ENCODE measurements at regions not wholly inside any gene's neighbourhood (a gene's known extent, or its start where the extent isn't known, plus 50 kb on each side); places are given as distances from the start of the nearest gene placed in this dataset.
A peak's percentile ranks its signal among the peaks of the same experiment; 100 is the strongest.

DNA sequence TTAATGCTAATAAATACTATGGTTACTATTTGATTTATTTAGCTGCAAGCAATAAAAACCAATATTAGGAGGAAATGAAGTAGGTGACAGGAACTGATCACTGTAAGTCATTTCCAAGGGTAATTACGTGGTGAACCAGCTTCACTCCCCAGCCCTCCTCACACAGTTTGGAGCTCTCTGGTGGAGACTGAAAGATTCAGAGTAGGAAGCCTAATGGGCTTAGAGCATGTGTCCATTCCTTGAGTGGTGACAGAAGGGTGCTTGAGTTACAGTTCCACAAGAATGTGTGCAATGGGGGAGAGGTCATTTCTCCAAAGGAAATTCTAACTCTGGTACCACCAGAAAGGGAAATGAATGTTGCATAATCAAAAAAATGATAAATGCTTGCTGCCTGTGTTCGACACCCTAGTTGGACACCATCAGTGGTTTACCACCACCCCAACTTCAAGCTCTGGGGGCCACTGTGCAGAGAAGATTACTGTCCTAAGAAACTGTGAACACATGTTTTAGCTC, 285.1 kb upstream of the MMADHC start:
- H3K4me2 ChIP-seq (ENCODE audit: insufficient read depth, insufficient read length, low read length) = no peak overlapping the region
- H3K9me3 Mint-ChIP-seq = peaks cover 2 to 3% of the 10 kb centered on the region in 2 experiments; a peak in 3 of 5 replicates
- peaks cover 4 to 6% of the 10 kb centered on the region in 2 experiments; a peak in 3 of 4 replicates for H3K4me1 Mint-ChIP-seq
- no peak overlapping the region for H3K56ac ChIP-seq (ENCODE audit: insufficient read length, low read depth, low read length)
- no peaks in the 10 kb centered on the region; the same call in 1 of the 2 replicates for H3K4me1 ChIP-seq (ENCODE audit: insufficient read depth, low read length)
- H3K23me2 ChIP-seq (ENCODE audit: insufficient read length, low read depth, low read length, poor library complexity, severe bottlenecking) = no peaks in the 10 kb centered on the region
- peak overlapping the region; percentile 73 for H2BK12ac ChIP-seq (ENCODE audit: insufficient read length, low read depth, low read length)
- H3K9me3 ChIP-seq (ENCODE audit: control insufficient read depth, low read depth, low read length) = no peaks in the 10 kb centered on the region
- TF ChIP-seq, protein P1, sequence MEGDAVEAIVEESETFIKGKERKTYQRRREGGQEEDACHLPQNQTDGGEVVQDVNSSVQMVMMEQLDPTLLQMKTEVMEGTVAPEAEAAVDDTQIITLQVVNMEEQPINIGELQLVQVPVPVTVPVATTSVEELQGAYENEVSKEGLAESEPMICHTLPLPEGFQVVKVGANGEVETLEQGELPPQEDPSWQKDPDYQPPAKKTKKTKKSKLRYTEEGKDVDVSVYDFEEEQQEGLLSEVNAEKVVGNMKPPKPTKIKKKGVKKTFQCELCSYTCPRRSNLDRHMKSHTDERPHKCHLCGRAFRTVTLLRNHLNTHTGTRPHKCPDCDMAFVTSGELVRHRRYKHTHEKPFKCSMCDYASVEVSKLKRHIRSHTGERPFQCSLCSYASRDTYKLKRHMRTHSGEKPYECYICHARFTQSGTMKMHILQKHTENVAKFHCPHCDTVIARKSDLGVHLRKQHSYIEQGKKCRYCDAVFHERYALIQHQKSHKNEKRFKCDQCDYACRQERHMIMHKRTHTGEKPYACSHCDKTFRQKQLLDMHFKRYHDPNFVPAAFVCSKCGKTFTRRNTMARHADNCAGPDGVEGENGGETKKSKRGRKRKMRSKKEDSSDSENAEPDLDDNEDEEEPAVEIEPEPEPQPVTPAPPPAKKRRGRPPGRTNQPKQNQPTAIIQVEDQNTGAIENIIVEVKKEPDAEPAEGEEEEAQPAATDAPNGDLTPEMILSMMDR (conservative IDR thresholded peaks at IDR 0.05) = no peak
- H2BK120ac ChIP-seq (ENCODE audit: low read depth, low read length, poor library complexity, severe bottlenecking) = no peak overlapping the region
- no peak overlapping the region for H3K27ac ChIP-seq (ENCODE audit: insufficient read length, low read depth, low read length)
- no CpG with 5 or more reads among the region's 2 CpGs for WGBS (ENCODE audit: extremely low coverage, insufficient read length, low lambda C conversion rate)
- H2AK5ac ChIP-seq (ENCODE audit: insufficient read length, low read length) = no peak overlapping the region
- no peak overlapping the region for H3K18ac ChIP-seq (ENCODE audit: insufficient read length, low read depth, low read length)
- H3K79me2 ChIP-seq (ENCODE audit: insufficient read depth, low read length) = no peaks in the 10 kb centered on the region
- H3K36me3 Mint-ChIP-seq (ENCODE audit: insufficient read depth in 1 of 3, low read depth in 3 of 3) = no peaks in the 10 kb centered on the region
- no peak overlapping the region for H3K23ac ChIP-seq (ENCODE audit: insufficient read length, low read depth, low read length)
- H2AFZ ChIP-seq (ENCODE audit: low read length) = no peak overlapping the region
- H2BK15ac ChIP-seq (ENCODE audit: low read depth, low read length) = no peak overlapping the region
- H4K91ac ChIP-seq (ENCODE audit: insufficient read length, low read depth, low read length) = no peak overlapping the region
- H3K27ac Mint-ChIP-seq = no peak overlapping the region
- H4K20me1 ChIP-seq (ENCODE audit: control insufficient read depth, insufficient read depth, insufficient read length) = no peaks in the 10 kb centered on the region
- no peak overlapping the region for H3T11ph ChIP-seq (ENCODE audit: low read length)
- no peak overlapping the region for H3K9ac ChIP-seq (ENCODE audit: extremely low read depth, insufficient read length, low read length)
- H3K4ac ChIP-seq (ENCODE audit: low read depth, low read length) = no peak overlapping the region
- H3K4me3 Mint-ChIP-seq = no peak overlapping the region
- H4K5ac ChIP-seq (ENCODE audit: insufficient read length, low read depth, low read length) = no peak overlapping the region
- no peaks in the 10 kb centered on the region for H3K27me3 ChIP-seq (ENCODE audit: insufficient read depth, low read length)
- no peak overlapping the region for H3K14ac ChIP-seq (ENCODE audit: insufficient read depth, low read length)
- no peak overlapping the region for H2BK20ac ChIP-seq (ENCODE audit: low read depth, low read length, poor library complexity, severe bottlenecking)
- H2BK5ac ChIP-seq (ENCODE audit: insufficient read length, low read length) = no peak overlapping the region
- no peak overlapping the region for H4K8ac ChIP-seq (replicated peaks; ENCODE audit: insufficient read length, low read depth, low read length)
- no peaks in the 10 kb centered on the region for H3K27me3 Mint-ChIP-seq (ENCODE audit: low read depth)
- no peak for DNase-seq
- no peaks in the 10 kb centered on the region for H3K79me1 ChIP-seq (ENCODE audit: insufficient read depth, low read depth, low read length, poor library complexity, severe bottlenecking)
